ENCODE measurements at regions not wholly inside any gene's neighbourhood (a gene's known extent, or its start where the extent isn't known, plus 50 kb on each side); places are given as distances from the start of the nearest gene placed in this dataset.

DNA sequence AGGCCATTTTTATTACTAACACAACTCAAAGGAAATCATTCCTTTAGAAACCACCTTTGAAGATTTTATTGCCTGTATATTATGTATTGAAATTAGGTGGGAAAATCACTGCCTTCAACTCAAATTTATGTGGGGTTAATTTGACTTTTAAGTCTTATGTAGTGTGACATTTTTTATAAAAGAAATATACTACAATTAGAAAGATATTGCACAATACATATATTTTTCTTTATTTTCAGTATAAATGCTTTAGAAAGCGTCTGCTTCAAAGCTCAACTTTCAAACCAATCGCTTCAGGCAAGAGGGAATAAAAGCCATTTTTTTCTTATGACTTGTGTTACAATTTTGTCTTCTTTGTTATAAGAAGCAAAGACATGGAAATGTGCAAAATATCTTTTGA, 337.4 kb upstream of the ZWINT start:
- Mint-ChIP-seq H3K4me3 (ENCODE audit: unreplicated experiment) (no peak overlapping the region), H3K27me3 (ENCODE audit: insufficient read depth, unreplicated experiment) (no peaks in the 10 kb centered on the region), H3K36me3 (ENCODE audit: insufficient read depth, unreplicated experiment) (no peaks in the 10 kb centered on the region), H3K4me1 (ENCODE audit: low read depth, unreplicated experiment) (no peaks in the 10 kb centered on the region), H3K9me3 (ENCODE audit: unreplicated experiment) (no peaks in the 10 kb centered on the region), H3K27ac (ENCODE audit: unreplicated experiment) (no peak overlapping the region)
- ChIA-PET POLR2A (no interaction called here), CTCF (no interaction called here)
- no TSS peak for BruUV-seq (replicated peaks)
- Histone ChIP-seq H3K27me3 (replicated peaks; ENCODE audit: control insufficient read depth, insufficient read depth, low read length) (no peaks in the 10 kb centered on the region), H3K4me1 (no peaks in the 10 kb centered on the region), H3K9me3 (no peaks in the 10 kb centered on the region), H3K4me3 (ENCODE audit: low read depth, low read length) (no peak overlapping the region), H3K36me3 (ENCODE audit: control insufficient read depth, insufficient read depth, low read length) (no peaks in the 10 kb centered on the region)
- no peak for DNase-seq
- intact Hi-C loops (cut with micrococcal nuclease; ENCODE audit: unreplicated experiment) = no loop called here
- TF ChIP-seq, protein P1, sequence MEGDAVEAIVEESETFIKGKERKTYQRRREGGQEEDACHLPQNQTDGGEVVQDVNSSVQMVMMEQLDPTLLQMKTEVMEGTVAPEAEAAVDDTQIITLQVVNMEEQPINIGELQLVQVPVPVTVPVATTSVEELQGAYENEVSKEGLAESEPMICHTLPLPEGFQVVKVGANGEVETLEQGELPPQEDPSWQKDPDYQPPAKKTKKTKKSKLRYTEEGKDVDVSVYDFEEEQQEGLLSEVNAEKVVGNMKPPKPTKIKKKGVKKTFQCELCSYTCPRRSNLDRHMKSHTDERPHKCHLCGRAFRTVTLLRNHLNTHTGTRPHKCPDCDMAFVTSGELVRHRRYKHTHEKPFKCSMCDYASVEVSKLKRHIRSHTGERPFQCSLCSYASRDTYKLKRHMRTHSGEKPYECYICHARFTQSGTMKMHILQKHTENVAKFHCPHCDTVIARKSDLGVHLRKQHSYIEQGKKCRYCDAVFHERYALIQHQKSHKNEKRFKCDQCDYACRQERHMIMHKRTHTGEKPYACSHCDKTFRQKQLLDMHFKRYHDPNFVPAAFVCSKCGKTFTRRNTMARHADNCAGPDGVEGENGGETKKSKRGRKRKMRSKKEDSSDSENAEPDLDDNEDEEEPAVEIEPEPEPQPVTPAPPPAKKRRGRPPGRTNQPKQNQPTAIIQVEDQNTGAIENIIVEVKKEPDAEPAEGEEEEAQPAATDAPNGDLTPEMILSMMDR (IDR thresholded peaks at IDR 0.05; ENCODE audit: insufficient read depth in 1 of 2, low read depth in 1 of 2, low read length in 1 of 2, severe bottlenecking in 1 of 2, unreplicated experiment in 1 of 2) = no peak

DNA sequence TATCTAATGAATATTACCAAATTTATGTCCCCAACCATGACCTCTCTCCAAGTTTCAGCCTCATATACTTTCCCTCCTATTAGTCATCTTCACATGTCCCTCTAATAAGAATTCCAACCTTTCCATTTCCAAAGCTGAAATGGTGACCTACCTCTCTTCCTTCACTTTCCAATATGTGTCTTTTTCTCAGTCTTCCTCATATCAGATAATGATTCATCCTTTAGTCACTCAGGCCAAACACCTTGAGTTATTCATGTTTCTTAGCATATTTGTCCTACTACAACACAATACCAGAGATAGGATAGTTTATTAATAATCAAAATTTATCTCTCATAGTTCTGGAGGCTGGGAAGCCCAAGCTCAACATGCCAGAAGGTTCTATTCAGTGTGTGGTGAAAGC, 318.5 kb upstream of the ZWINT start:
- DNase-seq = no peak
- H3K9me3 ChIP-seq = peaks cover 13% of the 10 kb centered on the region; the same call in 1 of the 2 replicates
- ChIA-PET CTCF (no interaction called here), POLR2A (no interaction called here)
- peaks cover 19% of the 10 kb centered on the region for H3K9me3 Mint-ChIP-seq (ENCODE audit: unreplicated experiment)
- TF ChIP-seq, protein P1 (IDR thresholded peaks at IDR 0.05; ENCODE audit: insufficient read depth in 1 of 2, low read depth in 1 of 2, low read length in 1 of 2, severe bottlenecking in 1 of 2, unreplicated experiment in 1 of 2) = no peak
- no peaks in the 10 kb centered on the region for H3K36me3 Mint-ChIP-seq (ENCODE audit: insufficient read depth, unreplicated experiment)
- no peaks in the 10 kb centered on the region for H3K4me1 Mint-ChIP-seq (ENCODE audit: low read depth, unreplicated experiment)
- no peaks in the 10 kb centered on the region for H3K4me1 ChIP-seq
- intact Hi-C loops (cut with micrococcal nuclease; ENCODE audit: unreplicated experiment) = no loop called here
- no peak overlapping the region for H3K27ac Mint-ChIP-seq (ENCODE audit: unreplicated experiment)
- H3K36me3 ChIP-seq (ENCODE audit: control insufficient read depth, insufficient read depth, low read length) = no peaks in the 10 kb centered on the region
- H3K27me3 Mint-ChIP-seq (ENCODE audit: insufficient read depth, unreplicated experiment) = no peaks in the 10 kb centered on the region
- no peak overlapping the region for H3K4me3 Mint-ChIP-seq (ENCODE audit: unreplicated experiment)
- no peak overlapping the region for H3K4me3 ChIP-seq (ENCODE audit: low read depth, low read length)
- no TSS peak for BruUV-seq (replicated peaks)
- H3K27me3 ChIP-seq (replicated peaks; ENCODE audit: control insufficient read depth, insufficient read depth, low read length) = no peaks in the 10 kb centered on the region

DNA sequence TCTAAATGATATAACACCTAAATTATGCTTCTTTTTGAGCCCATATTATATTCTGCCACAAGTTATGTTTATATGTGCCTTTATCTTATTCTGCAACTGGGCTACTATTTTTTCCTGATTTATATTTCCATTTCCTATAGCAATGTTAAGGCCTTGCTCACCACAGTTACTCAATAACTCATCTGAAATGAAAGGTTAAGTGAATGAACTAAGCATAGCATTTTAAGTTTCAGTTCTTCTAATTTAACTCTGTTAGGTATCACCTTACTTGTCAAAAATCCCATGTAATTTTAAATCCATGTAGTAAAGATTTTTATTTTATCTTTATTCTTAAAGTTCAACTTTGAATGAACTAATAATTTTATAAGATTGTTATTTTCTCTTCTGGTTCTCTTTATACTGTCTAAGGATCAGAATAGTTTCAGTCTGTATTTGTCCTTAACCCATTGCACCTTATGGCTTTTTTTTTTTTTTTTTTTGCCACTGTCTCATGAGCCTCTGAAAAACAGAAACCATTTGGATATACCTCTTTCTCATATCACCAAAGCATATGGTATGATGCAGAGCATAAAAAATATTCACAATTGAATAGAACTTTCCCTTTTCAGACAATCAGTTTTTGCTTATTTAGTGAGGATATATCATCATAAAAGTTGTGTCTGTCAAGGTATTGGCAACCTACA, 301.8 kb upstream of the ZWINT start:
- Mint-ChIP-seq H3K4me1 (ENCODE audit: low read depth, unreplicated experiment) (no peaks in the 10 kb centered on the region), H3K4me3 (ENCODE audit: unreplicated experiment) (no peak overlapping the region), H3K9me3 (ENCODE audit: unreplicated experiment) (no peaks in the 10 kb centered on the region), H3K27me3 (ENCODE audit: insufficient read depth, unreplicated experiment) (no peaks in the 10 kb centered on the region), H3K36me3 (ENCODE audit: insufficient read depth, unreplicated experiment) (no peaks in the 10 kb centered on the region), H3K27ac (ENCODE audit: unreplicated experiment) (no peak overlapping the region)
- ChIA-PET CTCF (no interaction called here), POLR2A (interaction anchor here (0.5 kb wide), 1 partner anchor 13 kb away, joined by 11 read pairs; no protein-coding TSS in a partner anchor)
- Histone ChIP-seq H3K9me3 (no peaks in the 10 kb centered on the region), H3K27me3 (replicated peaks; ENCODE audit: control insufficient read depth, insufficient read depth, low read length) (no peaks in the 10 kb centered on the region), H3K4me1 (no peaks in the 10 kb centered on the region), H3K36me3 (ENCODE audit: control insufficient read depth, insufficient read depth, low read length) (no peaks in the 10 kb centered on the region), H3K4me3 (ENCODE audit: low read depth, low read length) (no peak overlapping the region)
- DNase-seq = no peak
- TF ChIP-seq, protein P1 (IDR thresholded peaks at IDR 0.05; ENCODE audit: insufficient read depth in 1 of 2, low read depth in 1 of 2, low read length in 1 of 2, severe bottlenecking in 1 of 2, unreplicated experiment in 1 of 2) = no peak
- intact Hi-C loops (cut with micrococcal nuclease; ENCODE audit: unreplicated experiment) = no loop called here
- BruUV-seq (replicated peaks) = no TSS peak

All from Caco-2 (cell line).